Right atrium auricular region (tissue), 2 donors: ENCODE measurements at regions not wholly inside any gene's neighbourhood (a gene's known extent, or its start where the extent isn't known, plus 50 kb on each side); places are given as distances from the start of the nearest gene placed in this dataset.
A peak's percentile ranks its signal among the peaks of the same experiment; 100 is the strongest.

ENCODE experiments used
- DNase-seq: peaks from one replicate; pipeline ENCODE4 v3.0.0-alpha.2; 2019; ENCODE audit warnings: low spot score
- H3K27ac ChIP-seq, 2 donors: fragments of 200-600 bp; sonication (generic); 1 replicate in 1 of 2; 2 replicates in 1 of 2; pipeline ENCODE4 v1.5.1; 2016 to 2019
- H3K27me3 ChIP-seq, 2 donors: fragments of 200-600 bp; sonication (generic); one replicate each; pipeline versions ENCODE4 v1.5.1 to v1.6.0; 2017 to 2019
- H3K36me3 ChIP-seq: fragments of 200-600 bp; sonication (generic); one replicate; pipeline ENCODE4 v1.5.1; 2016
- H3K4me1 ChIP-seq, 2 donors: fragments of 200-600 bp; sonication (generic); one replicate each; pipeline versions ENCODE4 v1.5.1 to v1.6.0; 2017 to 2019
- H3K4me3 ChIP-seq, 2 donors: fragments of 200-600 bp; sonication (generic); 1 replicate in 1 of 2; 2 replicates in 1 of 2; pipeline ENCODE4 v1.5.1; 2017 to 2019; ENCODE audit warnings: mild to moderate bottlenecking in 1 of 2, moderate library complexity in 1 of 2
- H3K9me3 ChIP-seq, 2 donors: fragments of 200-600 bp; sonication (generic); one replicate each; pipeline ENCODE4 v1.5.1; 2019
- TF ChIP-seq, protein P1 (sequence below), 2 donors: fragments of 200-600 bp; sonication (generic); IDR thresholded peaks; one replicate each; pipeline ENCODE4 v1.5.1; 2019; ENCODE audit warnings: antibody characterized with exemption in 2 of 2

DNA sequence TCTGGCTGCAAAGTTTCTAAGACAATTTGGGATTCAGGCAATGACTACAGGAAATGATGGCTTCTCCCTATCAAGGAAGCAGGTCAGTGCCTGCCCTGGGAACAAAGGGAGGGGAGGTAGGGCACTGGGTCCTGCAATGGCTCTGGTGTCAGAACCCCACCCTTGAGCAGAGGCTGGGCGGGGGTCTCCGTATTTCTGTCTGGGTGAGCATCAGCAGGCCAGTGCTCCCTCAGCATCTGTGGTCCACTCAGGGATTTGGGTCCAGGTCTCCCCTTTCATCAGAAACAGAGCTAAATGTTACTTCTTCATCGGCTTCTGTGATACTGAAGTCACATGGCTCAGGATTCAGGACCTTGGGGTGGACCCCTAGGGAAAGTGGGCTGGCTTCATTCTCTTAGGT is 195.5 kb upstream of the CDH5 start:
- no peaks in the 10 kb centered on the region for H3K36me3 ChIP-seq
- peaks cover 0 to 8% of the 10 kb centered on the region in 2 donors for H3K9me3 ChIP-seq
- no peaks in the 10 kb centered on the region for H3K4me1 ChIP-seq
- H3K27ac ChIP-seq = no peak overlapping the region
- no peaks in the 10 kb centered on the region for H3K27me3 ChIP-seq
- TF ChIP-seq, protein P1, sequence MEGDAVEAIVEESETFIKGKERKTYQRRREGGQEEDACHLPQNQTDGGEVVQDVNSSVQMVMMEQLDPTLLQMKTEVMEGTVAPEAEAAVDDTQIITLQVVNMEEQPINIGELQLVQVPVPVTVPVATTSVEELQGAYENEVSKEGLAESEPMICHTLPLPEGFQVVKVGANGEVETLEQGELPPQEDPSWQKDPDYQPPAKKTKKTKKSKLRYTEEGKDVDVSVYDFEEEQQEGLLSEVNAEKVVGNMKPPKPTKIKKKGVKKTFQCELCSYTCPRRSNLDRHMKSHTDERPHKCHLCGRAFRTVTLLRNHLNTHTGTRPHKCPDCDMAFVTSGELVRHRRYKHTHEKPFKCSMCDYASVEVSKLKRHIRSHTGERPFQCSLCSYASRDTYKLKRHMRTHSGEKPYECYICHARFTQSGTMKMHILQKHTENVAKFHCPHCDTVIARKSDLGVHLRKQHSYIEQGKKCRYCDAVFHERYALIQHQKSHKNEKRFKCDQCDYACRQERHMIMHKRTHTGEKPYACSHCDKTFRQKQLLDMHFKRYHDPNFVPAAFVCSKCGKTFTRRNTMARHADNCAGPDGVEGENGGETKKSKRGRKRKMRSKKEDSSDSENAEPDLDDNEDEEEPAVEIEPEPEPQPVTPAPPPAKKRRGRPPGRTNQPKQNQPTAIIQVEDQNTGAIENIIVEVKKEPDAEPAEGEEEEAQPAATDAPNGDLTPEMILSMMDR (IDR thresholded peaks at IDR 0.05) = no peak
- H3K4me3 ChIP-seq = no peak overlapping the region
- DNase-seq = no peak

DNA sequence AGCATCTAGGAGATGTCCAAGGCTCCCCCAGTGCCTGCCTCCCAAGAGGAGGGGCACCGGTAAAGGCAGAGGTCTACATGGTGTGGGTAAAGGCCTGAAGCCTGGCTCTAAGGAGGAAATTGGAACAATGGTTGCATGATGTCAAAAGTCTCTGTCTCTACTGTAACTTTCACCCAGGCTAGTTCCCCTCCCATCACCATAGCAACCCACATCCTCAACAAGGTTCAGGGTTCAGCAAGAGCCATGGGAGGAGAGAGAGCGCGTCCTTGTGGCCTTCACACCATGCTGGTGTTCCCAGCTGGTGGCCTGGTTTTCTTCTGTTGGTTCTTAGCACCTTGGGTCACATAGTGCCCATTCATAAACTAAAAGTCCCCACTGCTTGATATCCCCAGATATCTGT is 196.7 kb upstream of the CDH5 start:
- Histone ChIP-seq H3K4me1 (no peaks in the 10 kb centered on the region), H3K4me3 (no peak overlapping the region), H3K36me3 (no peaks in the 10 kb centered on the region), H3K27me3 (no peaks in the 10 kb centered on the region), H3K27ac (no peak overlapping the region), H3K9me3 (peaks cover 0 to 8% of the 10 kb centered on the region in 2 donors)
- peak; percentile 28 for DNase-seq
- TF ChIP-seq, protein P1 (IDR thresholded peaks at IDR 0.05) = no peak

DNA sequence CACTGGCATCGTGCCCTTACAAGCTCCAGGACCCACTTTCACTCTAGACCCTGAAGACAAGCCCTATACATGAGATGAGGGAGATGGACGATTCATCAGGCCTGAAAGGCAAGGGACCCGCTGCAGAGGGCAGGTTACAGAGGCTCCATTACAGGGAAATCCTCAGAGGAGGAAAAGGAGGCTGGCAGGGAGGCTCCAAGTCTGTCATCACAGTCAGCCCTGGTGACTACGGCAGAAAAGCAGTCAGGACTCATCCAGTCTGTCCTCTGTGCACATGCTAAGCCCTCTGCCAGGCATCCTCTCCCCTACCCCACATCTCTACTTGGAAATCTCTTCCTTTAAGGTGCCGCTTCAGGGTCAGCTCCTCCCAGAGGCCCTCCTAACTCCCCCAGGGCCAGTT is 197.7 kb upstream of the CDH5 start:
- Histone ChIP-seq H3K4me1 (no peaks in the 10 kb centered on the region), H3K4me3 (no peak overlapping the region), H3K9me3 (peaks cover 0 to 8% of the 10 kb centered on the region in 2 donors), H3K27ac (no peak overlapping the region), H3K36me3 (no peaks in the 10 kb centered on the region), H3K27me3 (no peaks in the 10 kb centered on the region)
- DNase-seq = peak; percentile 36
- TF ChIP-seq, protein P1 (IDR thresholded peaks at IDR 0.05) = no peak

DNA sequence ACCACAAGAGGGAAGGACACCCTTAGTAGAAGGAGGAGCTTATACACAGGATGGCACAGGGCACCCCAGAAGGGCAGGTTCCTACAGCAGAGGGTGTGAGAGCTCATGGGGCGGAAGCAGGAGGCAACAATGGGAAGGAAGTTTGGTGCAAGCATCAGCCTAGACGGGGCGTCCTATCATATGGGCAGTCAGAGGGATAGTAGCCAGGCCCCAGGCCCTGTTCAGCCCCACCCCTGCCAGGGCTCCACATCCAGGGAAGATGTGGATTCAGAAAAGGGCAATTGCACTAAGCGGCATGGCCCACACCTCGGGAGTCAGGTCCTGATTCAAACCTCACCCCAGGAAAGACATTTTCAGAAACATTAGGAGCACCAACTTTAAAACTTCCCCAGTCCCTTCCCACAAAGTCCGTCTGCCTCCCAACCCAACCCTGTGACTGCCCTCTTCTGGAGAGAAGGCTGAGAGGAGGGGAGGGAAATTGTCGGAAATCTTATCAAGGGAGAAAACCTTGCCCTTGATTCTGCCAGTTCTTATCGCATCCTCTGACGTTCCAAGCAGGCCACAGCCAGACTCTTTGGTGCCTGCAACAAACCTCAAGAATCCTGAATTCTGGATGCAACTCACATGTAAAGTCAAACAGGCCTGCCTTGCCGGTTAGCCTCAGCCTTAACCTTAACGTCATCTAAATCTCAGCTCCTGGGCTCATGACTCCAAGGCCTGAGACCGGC is 198.8 kb upstream of the CDH5 start:
- Histone ChIP-seq H3K4me3 (no peak overlapping the region), H3K27ac (no peak overlapping the region), H3K9me3 (peaks cover 0 to 8% of the 10 kb centered on the region in 2 donors), H3K36me3 (no peaks in the 10 kb centered on the region), H3K4me1 (no peaks in the 10 kb centered on the region), H3K27me3 (no peaks in the 10 kb centered on the region)
- TF ChIP-seq, protein P1 (IDR thresholded peaks at IDR 0.05) = peak in 1 of 2 donors; percentile 21
- peak; percentile 58 for DNase-seq

DNA sequence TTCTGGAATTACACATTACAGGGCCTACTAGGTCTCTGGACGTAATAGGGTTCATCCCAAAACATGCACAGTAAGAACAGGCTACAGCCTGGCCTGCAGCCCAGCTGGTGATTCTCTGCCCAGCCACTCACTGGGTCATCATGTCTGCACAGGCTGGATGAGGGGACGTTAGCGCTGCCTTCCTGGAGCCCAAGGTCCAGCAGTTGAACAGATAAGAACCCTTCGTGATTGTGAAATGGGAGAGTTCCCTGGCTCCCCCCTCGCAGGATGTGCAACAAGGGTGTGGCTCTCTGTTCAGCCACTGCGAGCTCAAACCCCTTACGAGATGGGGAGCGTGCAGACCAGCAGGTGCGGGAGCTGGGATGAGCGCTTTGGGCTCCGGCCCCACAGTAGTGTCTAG is 200.0 kb upstream of the CDH5 start:
- TF ChIP-seq, protein P1 (IDR thresholded peaks at IDR 0.05) = no peak
- no peak for DNase-seq
- Histone ChIP-seq H3K27ac (no peak overlapping the region), H3K4me1 (no peaks in the 10 kb centered on the region), H3K27me3 (no peaks in the 10 kb centered on the region), H3K4me3 (no peak overlapping the region), H3K9me3 (peaks cover 0 to 8% of the 10 kb centered on the region in 2 donors), H3K36me3 (no peaks in the 10 kb centered on the region)

DNA sequence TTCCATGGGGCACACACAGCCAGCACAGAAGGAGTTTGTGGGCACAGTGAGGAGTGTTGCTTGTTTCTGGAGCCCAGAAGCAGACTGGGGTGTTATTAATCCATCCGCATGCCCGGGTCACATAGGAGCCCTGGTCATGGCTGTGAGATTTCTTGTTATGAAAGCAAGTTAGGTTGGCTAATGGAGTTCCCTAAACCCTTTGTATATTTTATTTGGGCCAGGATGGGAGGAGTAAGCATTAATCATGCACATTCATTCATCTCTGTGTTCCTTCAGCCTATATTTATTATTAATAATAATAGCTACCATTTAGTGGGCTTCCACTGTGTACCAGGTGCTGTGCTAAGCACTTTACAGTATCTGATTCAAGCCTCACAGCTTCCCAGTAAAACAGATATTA is 200.6 kb upstream of the CDH5 start:
- H3K36me3 ChIP-seq = no peaks in the 10 kb centered on the region
- TF ChIP-seq, protein P1 (IDR thresholded peaks at IDR 0.05) = no peak
- H3K4me1 ChIP-seq = no peaks in the 10 kb centered on the region
- no peaks in the 10 kb centered on the region for H3K27me3 ChIP-seq
- peaks cover 0 to 8% of the 10 kb centered on the region in 2 donors for H3K9me3 ChIP-seq
- no peak overlapping the region for H3K27ac ChIP-seq
- no peak for DNase-seq
- no peak overlapping the region for H3K4me3 ChIP-seq
